Smooth muscle cell (in vitro differentiated cells): ENCODE measurements at regions not wholly inside any gene's neighbourhood (a gene's known extent, or its start where the extent isn't known, plus 50 kb on each side); places are given as distances from the start of the nearest gene placed in this dataset.

ENCODE experiments used
- DNase-seq: peaks from one replicate; lab custom pipeline; 2025; ENCODE audit not compliant: unreplicated experiment; lab: John Stamatoyannopoulos, UW
- H2AFZ ChIP-seq: fragments of 200-600 bp; sonication (generic); 2 replicates; pipeline ENCODE4 v1.6.0; 2016; ENCODE audit warnings: antibody characterized with exemption, low read depth, mild to moderate bottlenecking
- H3F3A ChIP-seq: fragments of 200-600 bp; sonication (generic); 2 replicates; pipeline ENCODE4 v1.6.0; 2017; ENCODE audit warnings: antibody characterized with exemption, low read depth
- H3K27ac ChIP-seq: fragments of 200-600 bp; sonication (generic); 2 replicates; pipeline ENCODE4 v1.5.1; 2016; ENCODE audit warnings: low read depth, mild to moderate bottlenecking
- H3K27me3 ChIP-seq: fragments of 200-600 bp; sonication (generic); 2 replicates; pipeline ENCODE4 v1.6.1; 2016; ENCODE audit warnings: low read depth, mild to moderate bottlenecking
- H3K36me3 ChIP-seq: fragments of 200-600 bp; sonication (generic); 2 replicates; pipeline ENCODE4 v1.5.1; 2016; ENCODE audit warnings: low read depth
- H3K4me1 ChIP-seq: fragments of 200-600 bp; sonication (generic); 2 replicates; pipeline ENCODE4 v1.5.1; 2016; ENCODE audit warnings: low read depth
- H3K4me2 ChIP-seq: fragments of 200-600 bp; sonication (generic); 2 replicates; pipeline ENCODE4 v1.6.0; 2016; ENCODE audit warnings: mild to moderate bottlenecking
- H3K4me3 ChIP-seq: fragments of 200-600 bp; sonication (generic); 2 replicates; pipeline ENCODE4 v1.5.1; 2016; ENCODE audit warnings: mild to moderate bottlenecking
- H3K79me2 ChIP-seq: fragments of 200-600 bp; sonication (generic); 2 replicates; pipeline ENCODE4 v1.6.0; 2016; ENCODE audit warnings: low read depth, mild to moderate bottlenecking
- H3K9ac ChIP-seq: fragments of 200-600 bp; sonication (generic); 2 replicates; pipeline ENCODE4 v1.6.0; 2016; ENCODE audit warnings: low read depth
- H3K9me3 ChIP-seq: fragments of 200-600 bp; sonication (generic); replicated peaks from 2 replicates; pipeline ENCODE4 v1.5.1; 2016; ENCODE audit warnings: low read depth
- H4K20me1 ChIP-seq: fragments of 200-600 bp; sonication (generic); 2 replicates; pipeline ENCODE4 v1.6.0; 2016; ENCODE audit warnings: low read depth
- WGBS: methylation state at CpG from one replicate; pipeline ENCODE4 v1.1.7; 2016; ENCODE audit warnings: low lambda C conversion rate; 5-methylcytosine and 5-hydroxymethylcytosine counted together
- TF ChIP-seq, protein P1 (sequence below): fragments of 200-600 bp; sonication (generic); IDR thresholded peaks from 2 replicates; pipeline ENCODE4 v1.5.1; 2017; ENCODE audit warnings: borderline replicate concordance, mild to moderate bottlenecking, antibody characterized with exemption; ENCODE audit not compliant: insufficient read depth, poor library complexity, severe bottlenecking

DNA sequence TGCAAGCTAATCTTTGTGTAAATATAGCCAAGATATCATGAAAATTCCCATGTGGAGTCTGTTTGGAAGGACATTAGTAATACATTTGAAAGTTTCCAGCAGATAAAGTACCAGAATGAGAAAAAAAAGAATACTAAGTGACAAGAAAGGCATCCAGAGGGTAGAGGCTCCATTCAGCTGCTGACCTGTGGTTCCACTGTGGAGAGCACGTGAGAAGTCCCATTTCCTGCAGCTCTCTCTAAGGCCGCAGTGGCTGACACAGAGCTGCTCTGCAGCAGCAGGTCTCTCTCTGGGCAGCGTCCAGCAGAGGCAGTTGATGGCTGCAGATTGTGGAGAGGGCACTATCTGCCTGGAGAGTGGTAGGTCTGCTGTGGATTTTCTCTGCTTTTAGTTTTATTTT is 100.1 kb upstream of the TMEM72 start:
- 45% methylated on average over 3 of the region's 3 CpGs for WGBS
- no peaks in the 10 kb centered on the region for H3K4me1 ChIP-seq
- H3K27me3 ChIP-seq, result no peaks in the 10 kb centered on the region
- H3K36me3 ChIP-seq, result no peaks in the 10 kb centered on the region
- no peaks in the 10 kb centered on the region for H4K20me1 ChIP-seq
- H3K9ac ChIP-seq, result no peak overlapping the region
- no peaks in the 10 kb centered on the region for H3K9me3 ChIP-seq
- H3F3A ChIP-seq, result no peaks in the 10 kb centered on the region
- no peak overlapping the region for H3K4me3 ChIP-seq
- H3K27ac ChIP-seq, result no peak overlapping the region
- TF ChIP-seq, protein P1, sequence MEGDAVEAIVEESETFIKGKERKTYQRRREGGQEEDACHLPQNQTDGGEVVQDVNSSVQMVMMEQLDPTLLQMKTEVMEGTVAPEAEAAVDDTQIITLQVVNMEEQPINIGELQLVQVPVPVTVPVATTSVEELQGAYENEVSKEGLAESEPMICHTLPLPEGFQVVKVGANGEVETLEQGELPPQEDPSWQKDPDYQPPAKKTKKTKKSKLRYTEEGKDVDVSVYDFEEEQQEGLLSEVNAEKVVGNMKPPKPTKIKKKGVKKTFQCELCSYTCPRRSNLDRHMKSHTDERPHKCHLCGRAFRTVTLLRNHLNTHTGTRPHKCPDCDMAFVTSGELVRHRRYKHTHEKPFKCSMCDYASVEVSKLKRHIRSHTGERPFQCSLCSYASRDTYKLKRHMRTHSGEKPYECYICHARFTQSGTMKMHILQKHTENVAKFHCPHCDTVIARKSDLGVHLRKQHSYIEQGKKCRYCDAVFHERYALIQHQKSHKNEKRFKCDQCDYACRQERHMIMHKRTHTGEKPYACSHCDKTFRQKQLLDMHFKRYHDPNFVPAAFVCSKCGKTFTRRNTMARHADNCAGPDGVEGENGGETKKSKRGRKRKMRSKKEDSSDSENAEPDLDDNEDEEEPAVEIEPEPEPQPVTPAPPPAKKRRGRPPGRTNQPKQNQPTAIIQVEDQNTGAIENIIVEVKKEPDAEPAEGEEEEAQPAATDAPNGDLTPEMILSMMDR, result no peak
- no peak for DNase-seq
- H3K4me2 ChIP-seq, result no peak overlapping the region
- H3K79me2 ChIP-seq, result no peaks in the 10 kb centered on the region
- no peak overlapping the region for H2AFZ ChIP-seq

DNA sequence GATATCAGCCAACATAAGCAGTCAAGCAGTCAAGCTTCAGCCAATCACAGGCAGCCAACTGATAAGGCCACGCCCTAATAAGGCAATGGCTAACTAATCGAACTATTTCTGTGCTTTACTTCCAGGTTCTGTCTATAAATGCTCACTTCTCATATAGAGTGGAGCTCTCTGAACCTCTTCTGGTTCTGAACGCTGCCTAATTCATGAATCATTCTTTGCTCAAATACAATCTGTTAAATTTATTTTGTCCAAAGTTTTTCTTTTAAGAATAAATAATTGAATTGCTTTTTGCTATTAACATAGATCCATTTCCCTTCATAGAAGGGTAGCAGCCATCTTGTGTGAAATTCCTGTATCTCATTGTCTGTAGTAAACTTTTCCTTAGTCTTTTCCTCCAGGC is 97.9 kb upstream of the TMEM72 start:
- no peaks in the 10 kb centered on the region for H3F3A ChIP-seq
- H3K9ac ChIP-seq, result no peak overlapping the region
- TF ChIP-seq, protein P1, result no peak
- no peaks in the 10 kb centered on the region for H3K36me3 ChIP-seq
- no peak overlapping the region for H3K4me2 ChIP-seq
- DNase-seq, result no peak
- no peaks in the 10 kb centered on the region for H4K20me1 ChIP-seq
- no peak overlapping the region for H3K27ac ChIP-seq
- no peaks in the 10 kb centered on the region for H3K4me1 ChIP-seq
- H3K27me3 ChIP-seq, result no peaks in the 10 kb centered on the region
- H3K4me3 ChIP-seq, result no peak overlapping the region
- 93% methylated on average over 3 of the region's 3 CpGs for WGBS
- no peak overlapping the region for H2AFZ ChIP-seq
- H3K9me3 ChIP-seq, result no peaks in the 10 kb centered on the region
- no peaks in the 10 kb centered on the region for H3K79me2 ChIP-seq

DNA sequence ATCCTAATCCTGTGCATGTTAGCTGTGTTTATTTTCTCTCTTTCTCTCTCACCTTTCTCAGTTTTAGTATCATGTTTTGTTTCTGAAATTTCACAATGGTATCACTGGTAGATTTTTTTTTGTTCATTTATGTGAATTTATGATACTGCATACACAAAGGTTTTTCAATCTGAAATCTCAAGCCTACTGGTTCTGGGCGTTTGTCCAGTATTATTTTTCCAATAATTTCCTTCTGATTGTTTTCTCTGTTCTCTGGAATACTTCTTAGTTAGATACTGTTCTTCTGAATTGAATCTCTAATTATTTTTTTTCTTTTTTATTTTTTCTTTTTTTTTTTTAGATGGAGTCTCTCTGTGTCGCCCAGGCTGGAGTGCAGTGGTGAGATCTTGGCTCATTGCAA is 96.2 kb upstream of the TMEM72 start:
- DNase-seq, result no peak
- H3K36me3 ChIP-seq, result no peaks in the 10 kb centered on the region
- no peak overlapping the region for H3K4me2 ChIP-seq
- WGBS, result 95% methylated on average over 2 of the region's 2 CpGs
- TF ChIP-seq, protein P1, result no peak
- H3K4me3 ChIP-seq, result no peak overlapping the region
- H3K27ac ChIP-seq, result no peak overlapping the region
- no peaks in the 10 kb centered on the region for H4K20me1 ChIP-seq
- no peaks in the 10 kb centered on the region for H3K27me3 ChIP-seq
- H3K9me3 ChIP-seq, result no peaks in the 10 kb centered on the region
- no peaks in the 10 kb centered on the region for H3F3A ChIP-seq
- no peaks in the 10 kb centered on the region for H3K4me1 ChIP-seq
- no peak overlapping the region for H3K9ac ChIP-seq
- no peak overlapping the region for H2AFZ ChIP-seq
- H3K79me2 ChIP-seq, result no peaks in the 10 kb centered on the region

DNA sequence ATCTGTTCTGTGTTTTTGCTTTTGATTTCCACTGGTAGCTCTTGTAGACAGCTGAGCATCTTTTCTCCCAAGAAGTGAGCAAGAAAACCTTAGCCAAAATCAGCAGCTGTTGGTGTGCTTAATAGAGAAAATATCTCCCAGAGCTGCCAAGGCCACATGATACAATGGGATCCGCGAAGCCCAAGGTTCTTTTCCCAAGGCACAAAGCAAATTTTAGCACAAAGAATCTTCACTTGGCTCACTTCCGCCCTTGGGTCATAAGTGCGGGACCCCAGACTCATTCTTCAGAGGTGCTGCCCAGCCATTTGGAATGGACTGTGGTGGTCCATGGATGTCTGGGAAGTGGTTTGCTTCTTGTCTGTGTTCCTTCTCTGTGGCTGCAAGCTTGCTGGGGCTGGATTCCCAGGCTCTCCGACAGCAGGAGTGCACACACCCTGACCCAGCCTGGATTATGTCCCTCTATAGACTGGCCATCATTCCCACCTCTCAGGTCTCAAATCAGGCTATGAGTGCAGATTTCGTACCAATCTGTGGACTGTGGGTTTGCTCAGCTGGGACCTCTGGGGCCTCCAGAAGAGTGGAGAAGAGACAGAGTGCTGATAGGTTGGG is 93.0 kb upstream of the TMEM72 start:
- TF ChIP-seq, protein P1, result no peak
- H3K9ac ChIP-seq, result no peak overlapping the region
- no peaks in the 10 kb centered on the region for H3K79me2 ChIP-seq
- H3K4me2 ChIP-seq, result no peak overlapping the region
- WGBS, result 89% methylated on average over 6 of the region's 6 CpGs
- H3K27me3 ChIP-seq, result no peaks in the 10 kb centered on the region
- H3K4me3 ChIP-seq, result no peak overlapping the region
- no peaks in the 10 kb centered on the region for H3F3A ChIP-seq
- H3K36me3 ChIP-seq, result no peaks in the 10 kb centered on the region
- H3K27ac ChIP-seq, result no peak overlapping the region
- H4K20me1 ChIP-seq, result no peaks in the 10 kb centered on the region
- DNase-seq, result no peak
- no peaks in the 10 kb centered on the region for H3K9me3 ChIP-seq
- H2AFZ ChIP-seq, result no peak overlapping the region
- no peaks in the 10 kb centered on the region for H3K4me1 ChIP-seq
